Upper lobe of right lung (tissue), 1 donor: ENCODE measurements at regions not wholly inside any gene's neighbourhood (a gene's known extent, or its start where the extent isn't known, plus 50 kb on each side); places are given as distances from the start of the nearest gene placed in this dataset.
"Not testable (repeated sequence)": the region's sequence is repeated elsewhere in the genome, so short reads cannot be mapped to it uniquely, and the experiment has no call there.

Experiments
- ATAC-seq: fragments of 200-7000 bp; cut with Tn5 transposase; one replicate; pipeline ENCODE4 v1.9.1; 2020; ENCODE audit warnings: mild to moderate bottlenecking, moderate library complexity
- DNase-seq: peaks from one replicate; pipeline ENCODE4 v3.0.0-alpha.2; 2020
- H3K27ac ChIP-seq: fragments of 200-600 bp; one replicate; pipeline ENCODE4 v1.8.0; 2022
- H3K27me3 ChIP-seq: fragments of 200-600 bp; one replicate; pipeline ENCODE4 v1.8.0; 2022; ENCODE audit warnings: mild to moderate bottlenecking
- H3K36me3 ChIP-seq: fragments of 200-600 bp; one replicate; pipeline ENCODE4 v1.8.0; 2022
- H3K4me1 ChIP-seq: fragments of 200-600 bp; one replicate; pipeline ENCODE4 v1.8.0; 2022
- H3K4me3 ChIP-seq: fragments of 200-600 bp; one replicate; pipeline ENCODE4 v1.8.0; 2022; ENCODE audit warnings: mild to moderate bottlenecking
- H3K9me3 ChIP-seq: fragments of 200-600 bp; one replicate; pipeline ENCODE4 v1.8.0; 2022
- CTCF ChIP-seq: fragments of 200-600 bp; IDR thresholded peaks from one replicate; pipeline ENCODE4 v1.8.0; 2022; ENCODE audit warnings: antibody characterized with exemption
- intact Hi-C: fragments of 100-400 bp; cut with DNase I; formaldehyde crosslinking; loops from one replicate; pipeline ENCODE4 v1.11.0; 2022
- donor health status: DM: no; HTN: yes; CAD: no; lungs with severe emphysema.

GRCh38 chr5:135149956-135150723 is 116.1 kb upstream of the PITX1 start:
- H3K4me1 ChIP-seq, result no peaks in the 10 kb centered on the region
- no peaks in the 10 kb centered on the region for H3K9me3 ChIP-seq
- H3K36me3 ChIP-seq, result no peaks in the 10 kb centered on the region
- TF ChIP-seq CTCF, result no peak
- no peak overlapping the region for H3K4me3 ChIP-seq
- no peak overlapping the region for H3K27ac ChIP-seq
- intact Hi-C loops, result no loop called here
- H3K27me3 ChIP-seq, result no peaks in the 10 kb centered on the region
- DNase-seq (no peak), ATAC-seq (no peak)

GRCh38 chr5:135149229-135149955 is 115.4 kb upstream of the PITX1 start:
- TF ChIP-seq CTCF, result no peak
- intact Hi-C loops, result no loop called here
- Histone ChIP-seq H3K9me3 (no peaks in the 10 kb centered on the region), H3K27ac (no peak overlapping the region), H3K4me3 (no peak overlapping the region), H3K36me3 (no peaks in the 10 kb centered on the region), H3K4me1 (no peaks in the 10 kb centered on the region), H3K27me3 (no peaks in the 10 kb centered on the region)
- ATAC-seq (no peak), DNase-seq (no peak)

- Histone ChIP-seq H3K27me3 (no peaks in the 10 kb centered on the region), H3K36me3 (no peaks in the 10 kb centered on the region), H3K4me1 (no peaks in the 10 kb centered on the region), H3K4me3 (no peak overlapping the region), H3K9me3 (no peaks in the 10 kb centered on the region), H3K27ac (no peak overlapping the region)
- no peak for TF ChIP-seq CTCF
- ATAC-seq (peak; percentile 46), DNase-seq (no peak)
- intact Hi-C loops, result no loop called here
These were observed 113.5 kb upstream of the PITX1 start for GRCh38 chr5:135147294-135148090.

- Histone ChIP-seq H3K27ac (no peak overlapping the region), H3K27me3 (no peaks in the 10 kb centered on the region), H3K9me3 (no peaks in the 10 kb centered on the region), H3K4me3 (no peak overlapping the region), H3K36me3 (no peaks in the 10 kb centered on the region), H3K4me1 (no peaks in the 10 kb centered on the region)
- DNase-seq (no peak), ATAC-seq (no peak)
- TF ChIP-seq CTCF, result no peak
- intact Hi-C loops, result no loop called here
These were observed 112.0 kb upstream of the PITX1 start for GRCh38 chr5:135145985-135146384.

GRCh38 chr5:135143682-135144081 is 109.7 kb upstream of the PITX1 start:
- H3K36me3 ChIP-seq, intact Hi-C loops: not testable (repeated sequence)

More at GRCh38 chr5:135143682-135144081, 109.7 kb upstream of the PITX1 start:
- H3K4me1 ChIP-seq, H3K4me3 ChIP-seq, H3K27ac ChIP-seq, ATAC-seq, H3K27me3 ChIP-seq, DNase-seq, H3K9me3 ChIP-seq: not testable (repeated sequence)
